ENCODE measurements at regions not wholly inside any gene's neighbourhood (a gene's known extent, or its start where the extent isn't known, plus 50 kb on each side); places are given as distances from the start of the nearest gene placed in this dataset.
"Not testable (repeated sequence)": the region's sequence is repeated elsewhere in the genome, so short reads cannot be mapped to it uniquely, and the experiment has no call there.

DNA sequence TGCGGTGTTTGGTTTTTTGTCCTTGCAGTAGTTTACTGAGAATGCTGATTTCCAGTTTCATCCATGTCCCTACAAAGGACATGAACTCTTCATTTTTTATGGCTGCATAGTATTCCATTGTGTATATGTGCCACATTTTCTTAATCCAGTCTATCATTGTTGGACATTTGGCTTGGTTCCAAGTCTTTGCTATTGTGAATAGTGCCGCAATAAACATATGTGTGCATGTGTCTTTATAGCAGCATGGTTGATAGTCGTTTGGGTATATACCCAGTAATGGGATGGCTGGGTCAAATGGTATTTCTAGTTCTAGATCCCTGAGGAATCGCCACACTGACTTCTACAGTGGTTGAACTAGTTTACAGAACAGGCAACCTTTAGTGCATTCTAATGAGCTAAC lies 178.5 kb upstream of the GRIN3A start:
- not testable (repeated sequence) for H3K4me3 ChIP-seq, H3K27ac ChIP-seq

DNA sequence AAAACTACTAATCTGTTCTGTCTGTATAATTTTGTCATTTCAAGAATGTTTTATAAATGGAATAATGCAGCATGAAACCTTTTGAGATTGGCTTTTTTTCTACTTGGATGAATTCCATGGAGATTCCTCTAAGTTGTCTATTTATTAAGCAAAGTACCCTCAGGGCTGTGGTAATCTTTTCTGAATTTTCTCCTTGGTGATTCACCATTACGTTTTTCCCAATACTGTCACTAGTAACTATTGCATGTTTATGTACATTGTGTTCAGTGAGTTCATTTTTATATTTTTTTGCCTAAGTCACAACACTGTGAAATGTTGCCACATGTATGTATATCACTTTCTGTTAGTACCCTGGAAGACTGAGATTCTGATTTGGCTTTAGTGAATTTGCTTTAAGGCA lies 177.0 kb upstream of the GRIN3A start:
- Histone ChIP-seq H3K4me3 (no peak overlapping the region), H3K27ac (no peak overlapping the region)

DNA sequence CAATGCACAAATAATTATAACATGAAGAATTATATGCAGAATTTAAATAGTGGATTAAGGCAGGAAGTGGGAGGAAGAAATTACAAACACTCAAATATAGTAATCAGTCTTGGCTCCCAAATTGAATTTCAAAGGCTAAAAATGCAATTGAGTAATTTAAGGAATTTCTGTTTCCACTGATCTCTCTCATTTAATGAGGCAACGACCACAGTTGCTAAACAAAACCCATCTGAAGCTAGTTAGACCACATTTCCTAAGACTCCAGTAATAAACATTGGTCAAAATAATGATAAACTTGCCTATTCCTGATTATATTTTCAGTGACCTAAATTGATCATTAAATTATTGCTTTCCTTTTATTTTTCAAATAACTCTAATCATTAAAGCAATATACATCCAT lies 174.3 kb upstream of the GRIN3A start:
- Histone ChIP-seq H3K27ac (no peak overlapping the region), H3K4me3 (no peak overlapping the region)

DNA sequence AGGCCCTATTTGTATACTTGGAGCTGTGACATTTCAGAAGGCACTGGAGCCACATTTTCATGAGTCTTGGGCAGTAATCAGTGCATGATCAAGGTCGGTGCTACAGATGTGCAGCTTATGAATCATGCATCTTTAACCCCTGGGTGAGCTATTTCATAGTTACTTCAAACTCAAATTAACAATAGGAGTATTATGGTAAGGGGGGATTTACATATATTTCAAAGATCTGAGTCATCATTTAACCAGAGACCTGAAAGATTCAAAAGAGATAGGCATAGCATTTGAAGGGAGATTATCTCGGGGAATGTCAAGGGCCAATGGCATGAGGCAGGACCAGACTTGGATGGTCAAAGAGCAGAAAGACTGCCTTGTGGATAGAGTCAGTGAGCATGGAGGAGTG lies 169.0 kb upstream of the GRIN3A start:
- H3K27ac ChIP-seq: no peak overlapping the region

DNA sequence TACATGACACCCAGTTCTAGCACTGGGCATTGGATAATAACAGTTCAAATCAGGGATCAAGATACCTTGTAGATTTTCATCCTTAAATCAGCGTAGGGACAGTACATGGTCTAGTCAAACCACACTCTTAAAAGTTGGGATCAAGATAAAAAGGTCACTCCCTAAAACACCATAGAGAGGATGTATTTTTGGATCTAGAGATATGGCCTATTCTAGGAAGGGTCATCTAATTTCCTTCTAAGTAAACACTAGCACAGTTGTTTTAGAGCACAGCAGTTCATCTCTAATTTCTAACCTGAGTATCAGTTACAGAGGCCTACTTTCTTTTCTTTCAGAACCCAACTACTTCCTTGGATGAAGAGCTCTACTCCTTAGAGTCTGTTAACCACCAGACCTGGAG lies 166.4 kb upstream of the GRIN3A start:
- Histone ChIP-seq H3K4me3 (no peak overlapping the region), H3K27ac (no peak overlapping the region)

More for the DNA sequence above, 169.0 kb upstream of the GRIN3A start:
- no peak overlapping the region for H3K4me3 ChIP-seq

DNA sequence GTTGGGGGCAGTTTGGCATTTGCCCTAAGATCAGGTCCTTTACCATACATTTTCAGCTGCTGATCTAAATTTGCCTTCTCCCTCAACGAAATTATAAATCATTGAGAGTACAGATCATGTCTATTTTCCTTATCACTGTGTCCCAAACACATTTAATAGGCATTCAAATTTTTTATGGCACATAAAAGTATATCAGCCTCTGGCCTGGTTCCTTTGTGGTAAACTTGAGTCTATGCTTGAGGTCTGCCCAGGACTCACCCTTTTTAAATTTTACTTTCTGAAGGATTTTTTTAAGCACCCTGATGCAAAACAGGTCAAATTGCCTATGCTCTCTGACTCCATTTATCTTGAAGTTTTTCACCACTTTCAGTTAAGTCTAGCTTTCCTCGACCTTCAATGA lies 163.6 kb upstream of the GRIN3A start:
- Histone ChIP-seq H3K27ac (no peak overlapping the region), H3K4me3 (no peak overlapping the region)

DNA sequence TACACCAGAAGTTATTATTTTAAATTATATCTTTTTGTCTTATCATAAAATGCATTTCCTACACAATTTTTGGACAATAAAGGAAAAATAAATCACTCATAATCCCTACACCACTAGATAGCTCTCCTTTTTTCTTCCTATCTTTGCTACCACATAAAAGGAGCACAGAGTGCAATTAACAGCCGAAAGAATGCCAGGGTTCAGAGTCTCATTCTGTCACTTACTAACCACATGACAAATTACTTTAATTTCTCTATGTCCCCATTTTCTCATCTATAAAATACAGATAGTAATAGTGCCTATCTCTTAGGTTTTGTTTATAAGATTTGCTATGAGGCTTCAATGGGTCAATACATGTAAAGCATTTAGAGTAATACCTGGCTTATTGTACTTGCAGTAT lies 158.7 kb upstream of the GRIN3A start:
- Histone ChIP-seq H3K4me3 (no peak overlapping the region), H3K27ac (no peak overlapping the region)

DNA sequence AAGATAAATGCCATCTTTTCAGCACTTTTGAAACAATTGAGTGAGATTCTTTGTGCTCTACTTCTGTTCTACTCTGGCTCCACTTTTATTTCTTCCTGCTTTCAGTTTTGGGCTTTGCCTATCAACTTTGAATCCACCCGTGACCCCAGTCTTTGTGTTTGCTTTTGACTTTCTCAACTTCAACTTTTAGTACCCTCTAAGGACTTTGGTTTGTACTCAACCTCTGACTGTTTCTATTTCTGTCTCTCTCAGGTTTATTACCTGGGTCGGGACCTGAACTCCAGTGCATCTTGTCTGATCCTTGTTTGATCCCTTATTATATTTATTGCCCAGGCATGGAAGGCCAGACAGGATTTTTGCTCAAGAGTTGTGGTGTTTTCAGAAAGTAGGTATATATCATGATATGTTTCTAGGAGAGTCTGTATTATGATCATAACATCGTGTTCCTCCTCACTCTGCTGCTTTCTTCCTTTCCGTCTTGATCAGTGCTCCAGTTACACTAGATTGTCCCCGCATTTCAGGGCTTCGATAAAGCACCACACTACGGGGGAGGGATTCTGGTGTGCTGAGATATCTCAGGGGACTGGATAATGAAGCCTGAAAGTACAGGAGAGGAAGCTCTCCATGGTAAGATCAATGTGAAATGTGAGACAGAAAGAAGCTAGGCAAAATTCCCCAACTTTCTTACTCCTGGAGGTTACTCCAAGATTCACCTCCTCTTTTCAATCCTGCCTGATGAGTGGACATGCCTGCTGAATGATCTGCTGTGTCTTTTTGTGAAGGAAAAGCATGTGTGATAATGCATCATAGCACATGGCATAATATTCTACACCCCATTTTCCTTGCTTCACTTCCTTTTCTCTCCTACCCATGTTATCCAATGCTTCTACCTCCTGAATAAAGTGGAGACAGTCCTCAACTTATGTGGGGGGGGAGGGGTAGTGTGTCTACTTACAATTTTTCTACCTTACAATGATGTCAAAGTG lies 155.5 kb upstream of the GRIN3A start:
- Histone ChIP-seq H3K27ac (no peak overlapping the region), H3K4me3 (no peak overlapping the region)

DNA sequence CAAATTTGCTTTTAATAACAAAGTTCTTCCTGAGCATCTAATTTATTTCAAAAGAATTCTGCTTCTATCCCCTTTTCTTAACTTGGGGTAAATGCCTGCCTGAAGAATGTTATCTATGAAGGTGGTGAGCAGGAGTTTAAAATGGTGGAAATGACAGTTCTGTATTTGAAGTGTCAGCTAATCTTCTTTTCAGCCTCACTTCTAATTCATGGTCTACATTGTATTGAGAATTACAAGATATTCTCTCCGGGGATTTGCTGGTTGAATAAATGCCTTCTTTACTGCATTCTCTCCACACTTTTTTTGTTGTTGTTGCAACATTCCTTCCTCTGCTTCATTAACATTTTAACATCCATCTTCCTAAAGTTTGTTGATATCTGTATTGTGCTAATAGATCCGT lies 143.1 kb upstream of the GRIN3A start:
- Histone ChIP-seq H3K4me3 (no peak overlapping the region), H3K27ac (no peak overlapping the region)

DNA sequence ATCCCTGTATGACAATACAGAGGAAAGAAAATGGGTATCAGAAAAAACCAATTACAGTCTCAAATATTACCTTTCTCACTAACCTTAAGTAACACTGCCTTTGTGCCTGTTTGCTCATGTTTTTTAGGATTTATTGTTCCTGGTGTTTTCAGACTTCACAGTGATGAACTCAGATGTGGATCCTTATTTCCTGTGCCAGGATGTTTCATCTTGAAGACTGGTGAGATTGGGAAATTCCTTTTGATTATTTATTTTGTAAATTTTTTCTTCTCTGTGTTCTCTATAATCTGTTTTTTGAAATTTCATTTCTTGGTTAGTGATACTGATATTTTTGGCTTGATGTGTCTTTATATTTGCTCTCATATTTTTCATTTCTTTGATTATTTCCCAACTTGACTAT lies 142.4 kb upstream of the GRIN3A start:
- H3K27ac ChIP-seq: no peak overlapping the region
- H3K4me3 ChIP-seq: no peak overlapping the region

DNA sequence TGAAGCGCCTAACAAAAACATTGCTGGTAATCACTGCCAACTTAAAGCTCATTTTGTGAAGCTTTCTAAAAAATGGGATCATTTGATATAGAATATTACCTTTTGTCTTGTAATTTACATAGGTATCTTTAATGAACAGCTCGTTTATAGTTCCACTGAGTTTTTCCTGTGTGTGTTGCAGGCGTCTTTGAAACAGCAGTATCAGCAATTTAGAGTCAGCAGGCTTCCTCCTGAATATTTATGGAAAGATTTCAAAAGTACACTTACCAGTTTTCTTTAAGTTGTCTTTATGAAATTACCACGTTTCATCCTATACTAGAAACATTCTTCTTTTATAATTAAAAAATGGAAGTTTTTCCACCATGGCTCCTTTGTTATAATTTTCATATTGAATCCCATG lies 140.3 kb upstream of the GRIN3A start:
- Histone ChIP-seq H3K4me3 (no peak overlapping the region), H3K27ac (no peak overlapping the region)

DNA sequence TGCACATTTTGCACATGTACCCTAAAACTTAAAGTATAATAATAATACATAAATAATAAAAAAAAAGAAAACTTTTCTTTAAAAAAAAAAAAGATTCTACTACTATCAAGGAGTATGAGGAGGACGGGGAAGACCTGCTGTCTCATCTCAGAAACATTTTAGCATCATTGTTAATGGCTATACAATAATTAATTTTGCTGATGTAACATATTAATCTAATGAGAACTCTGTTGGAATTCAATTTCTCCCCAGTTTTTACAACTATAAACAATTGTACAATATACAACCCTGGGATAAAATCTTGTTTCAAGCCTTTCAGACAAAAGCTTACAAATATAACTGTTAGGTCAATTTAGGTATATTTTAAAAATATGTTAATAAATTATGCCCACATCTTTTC lies 139.0 kb upstream of the GRIN3A start:
- Histone ChIP-seq H3K4me3 (no peak overlapping the region), H3K27ac (no peak overlapping the region)

DNA sequence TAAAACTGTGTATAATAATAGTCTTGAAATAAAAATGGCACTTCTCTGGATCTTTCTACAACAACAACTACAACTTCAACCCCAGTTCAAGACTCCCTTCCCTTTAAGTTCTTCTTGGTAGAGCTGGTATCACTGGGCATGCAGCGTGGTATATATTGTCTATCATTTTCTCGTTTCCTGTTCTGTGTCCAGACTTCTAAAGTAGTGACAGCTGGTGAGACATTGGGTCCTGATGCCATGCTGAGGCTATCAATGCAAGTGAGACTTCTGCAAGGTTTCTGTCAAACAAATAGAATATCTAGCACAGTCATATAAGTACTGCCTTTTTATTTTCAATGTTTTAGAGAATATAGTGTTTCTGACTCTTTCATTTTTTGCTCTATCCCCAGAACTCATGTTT lies 123.0 kb upstream of the GRIN3A start:
- Histone ChIP-seq H3K4me3 (no peak overlapping the region), H3K27ac (no peak overlapping the region)

DNA sequence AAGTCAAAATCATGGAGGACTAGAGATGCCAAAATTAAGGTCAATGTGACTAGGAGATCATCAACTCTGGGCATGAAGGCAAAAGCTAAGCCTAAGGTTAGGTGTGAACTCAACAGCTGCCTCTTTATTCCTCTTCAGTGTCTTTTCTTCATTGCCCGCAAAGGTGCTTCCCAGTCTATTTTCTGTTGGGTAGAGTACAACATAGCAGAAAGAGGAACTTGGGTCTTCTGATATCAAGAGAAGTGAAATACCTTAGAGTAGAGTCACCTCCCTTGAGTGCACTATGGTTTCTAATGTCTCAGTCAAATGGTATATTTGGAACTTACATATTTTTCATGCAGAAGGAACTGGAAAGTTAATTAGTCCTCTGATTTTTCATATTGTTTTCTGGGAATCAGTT lies 122.5 kb upstream of the GRIN3A start:
- no peak overlapping the region for H3K27ac ChIP-seq
- H3K4me3 ChIP-seq: no peak overlapping the region

DNA sequence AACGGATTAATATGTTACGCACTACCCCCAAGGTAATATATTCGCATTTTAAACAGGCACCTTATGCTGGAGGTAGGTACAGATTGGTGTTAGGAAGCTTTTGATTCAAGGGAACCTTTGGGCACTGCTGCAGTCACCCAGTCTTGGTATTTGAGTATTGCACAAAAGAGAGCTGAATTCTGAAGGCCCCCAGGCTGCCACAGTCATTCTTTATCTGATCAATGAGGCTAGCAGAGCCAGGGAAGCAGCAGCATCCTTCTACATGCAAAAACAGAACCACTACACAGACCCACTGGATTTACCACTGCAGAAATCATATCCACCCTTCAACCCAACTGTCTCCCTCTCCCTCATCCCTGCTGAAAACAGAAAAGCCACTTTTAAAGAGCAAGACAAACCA lies 121.2 kb upstream of the GRIN3A start:
- no peak overlapping the region for H3K4me3 ChIP-seq
- no peak overlapping the region for H3K27ac ChIP-seq

DNA sequence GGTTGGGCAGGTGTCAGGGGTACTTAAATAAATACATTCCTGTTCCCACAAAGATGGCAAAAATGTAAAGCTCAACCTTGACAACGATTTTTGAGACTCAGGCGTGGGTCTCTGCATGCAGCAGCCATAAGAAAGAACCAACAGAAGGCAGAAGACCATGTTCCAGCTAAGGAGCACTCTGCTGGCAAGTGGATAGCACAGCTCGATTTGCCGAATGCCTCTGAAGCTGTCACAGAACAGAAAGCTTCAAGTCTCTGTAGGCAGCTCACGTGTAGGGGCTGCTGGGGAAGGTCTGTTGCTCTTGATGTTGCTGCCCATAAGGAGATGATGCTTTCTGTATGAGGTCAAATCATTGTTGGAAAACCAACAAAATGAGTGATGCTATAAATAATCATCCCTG lies 119.6 kb upstream of the GRIN3A start:
- no peak overlapping the region for H3K4me3 ChIP-seq
- H3K27ac ChIP-seq: no peak overlapping the region

DNA sequence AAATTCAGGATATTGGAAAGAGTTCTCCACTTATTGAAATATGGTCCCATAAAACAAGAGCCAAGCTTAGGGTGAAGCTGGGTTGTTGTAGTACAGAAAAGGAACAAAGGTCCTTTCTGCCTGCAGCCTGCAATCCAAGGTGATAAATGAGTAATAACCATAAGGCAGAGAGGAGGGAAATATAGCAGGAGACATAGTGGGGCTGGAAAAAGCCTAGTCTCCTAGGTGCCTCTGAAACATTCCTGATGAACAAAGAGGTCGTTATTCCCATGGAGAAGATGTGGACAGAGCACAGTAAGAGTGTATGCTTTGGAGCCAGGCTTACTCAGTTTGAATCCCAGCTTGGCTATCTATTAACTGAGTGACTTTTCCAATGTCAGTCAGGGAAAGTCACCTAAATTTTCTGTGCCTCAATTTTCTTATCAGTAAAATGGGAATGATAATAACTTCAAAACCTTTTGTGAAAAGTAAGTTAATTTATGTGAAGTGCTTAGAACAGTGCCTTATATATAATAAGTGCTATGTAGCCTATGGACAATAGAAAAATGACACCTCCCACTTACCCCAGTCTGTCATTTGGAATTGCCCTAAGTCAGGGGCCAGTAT lies 110.8 kb upstream of the GRIN3A start:
- no peak overlapping the region for H3K4me3 ChIP-seq

DNA sequence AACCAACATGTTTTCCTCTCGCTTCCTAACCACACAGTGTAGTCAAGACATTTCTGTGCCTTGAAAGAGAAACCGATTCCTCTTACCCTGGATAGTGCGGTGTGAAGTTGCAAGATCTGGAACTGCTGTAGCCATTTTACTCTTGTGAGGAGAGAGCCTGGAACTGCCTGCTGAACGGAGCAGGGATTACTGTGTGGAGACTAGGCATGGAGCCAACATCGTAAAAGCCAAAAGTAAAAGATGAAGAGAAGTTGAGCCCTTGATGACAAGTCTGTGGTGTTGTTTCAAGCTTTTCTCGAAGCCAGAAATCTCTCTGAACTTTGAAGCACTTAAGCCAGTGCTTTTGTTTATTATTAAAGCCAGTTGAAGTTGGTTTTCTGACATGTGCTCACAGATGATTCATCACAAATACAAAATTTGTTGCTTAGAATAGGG lies 110.1 kb upstream of the GRIN3A start:
- H3K4me3 ChIP-seq: no peak overlapping the region
- H3K27ac ChIP-seq: no peak overlapping the region

More for the DNA sequence above, 110.8 kb upstream of the GRIN3A start:
- no peak overlapping the region for H3K27ac ChIP-seq

DNA sequence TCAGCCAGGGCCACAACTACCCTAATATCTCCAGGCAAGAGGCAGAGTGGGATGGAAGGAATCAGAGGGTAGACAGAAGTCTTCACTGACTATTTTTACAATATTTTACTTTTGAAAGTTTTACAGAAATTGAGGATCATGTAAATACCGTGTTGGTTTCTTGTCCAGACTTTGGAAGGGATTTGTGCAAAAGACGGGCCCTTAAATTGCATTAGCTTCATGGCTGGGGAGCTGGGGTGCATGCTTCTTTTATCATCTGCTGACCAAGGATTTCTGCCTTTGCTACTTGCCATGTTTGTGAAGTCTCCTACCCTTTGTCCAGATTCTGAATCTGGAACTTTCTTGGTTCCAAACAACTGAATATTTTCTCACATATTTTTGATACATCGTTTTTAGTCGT lies 107.7 kb upstream of the GRIN3A start:
- Histone ChIP-seq H3K4me3 (no peak overlapping the region), H3K27ac (no peak overlapping the region)

DNA sequence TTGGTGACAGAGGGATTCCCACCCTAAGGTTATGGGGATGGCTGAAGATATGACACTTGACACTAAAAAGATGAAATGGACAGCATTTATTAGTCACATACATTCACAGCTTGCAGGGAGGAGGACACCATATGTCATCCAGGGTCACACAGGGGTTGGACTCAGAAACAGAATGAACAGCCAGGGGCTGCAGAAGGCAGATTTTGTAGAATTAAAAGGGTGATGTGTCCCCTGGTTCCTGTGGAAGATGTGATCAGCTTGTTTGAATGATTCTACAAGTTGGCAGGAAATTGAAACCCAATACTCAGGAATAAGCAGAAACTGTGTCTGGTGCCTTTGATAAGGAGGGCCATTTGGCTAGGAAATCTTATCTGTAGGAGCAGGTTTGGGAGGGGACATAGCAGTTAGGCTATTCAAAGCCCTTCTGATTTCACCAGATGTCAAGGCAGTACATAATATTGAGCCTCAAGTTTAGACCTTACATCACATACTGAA lies 102.3 kb upstream of the GRIN3A start:
- no peak overlapping the region for H3K4me3 ChIP-seq
- no peak overlapping the region for H3K27ac ChIP-seq

DNA sequence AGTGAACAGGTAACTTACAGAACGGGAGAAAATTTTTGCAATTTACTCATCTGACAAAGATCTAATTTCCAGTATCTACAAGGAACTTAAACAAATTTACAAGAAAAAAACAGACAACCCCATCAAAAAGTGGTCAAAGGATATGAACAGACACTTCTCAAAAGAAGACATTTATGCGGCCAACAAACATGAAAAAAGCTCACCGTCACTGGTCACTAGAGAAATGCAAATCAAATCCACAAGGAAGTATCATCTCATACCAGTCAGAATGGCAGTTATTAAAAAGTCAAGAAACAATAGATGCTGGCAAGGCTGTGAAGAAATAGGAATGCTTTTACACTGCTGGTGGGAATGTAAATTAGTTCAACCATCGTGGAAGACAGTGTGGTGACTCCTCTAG lies 100.5 kb upstream of the GRIN3A start:
- H3K27ac ChIP-seq: not testable (repeated sequence)

More for the DNA sequence above, 100.5 kb upstream of the GRIN3A start:
- not testable (repeated sequence) for H3K4me3 ChIP-seq
